ENCODE measurements at regions not wholly inside any gene's neighbourhood (a gene's known extent, or its start where the extent isn't known, plus 50 kb on each side); places are given as distances from the start of the nearest gene placed in this dataset.
"Not testable (repeated sequence)": the region's sequence is repeated elsewhere in the genome, so short reads cannot be mapped to it uniquely, and the experiment has no call there.

GRCh38 chr9:41781899-41782298 lies 347.3 kb downstream of the CNTNAP3B start:
- TF ChIP-seq YY1 (IDR thresholded peaks at IDR 0.05; ENCODE audit: insufficient read depth, insufficient read length); SUZ12 (IDR thresholded peaks at IDR 0.05; ENCODE audit: extremely low read depth, insufficient read depth, insufficient read length); ZNF274 (IDR thresholded peaks at IDR 0.05; ENCODE audit: low read depth, low read length): not testable (repeated sequence)

Data from NT2/D1 (cell line).